ENCODE measurements at regions not wholly inside any gene's neighbourhood (a gene's known extent, or its start where the extent isn't known, plus 50 kb on each side); places are given as distances from the start of the nearest gene placed in this dataset.
"Not testable (repeated sequence)": the region's sequence is repeated elsewhere in the genome, so short reads cannot be mapped to it uniquely, and the experiment has no call there.

DNA sequence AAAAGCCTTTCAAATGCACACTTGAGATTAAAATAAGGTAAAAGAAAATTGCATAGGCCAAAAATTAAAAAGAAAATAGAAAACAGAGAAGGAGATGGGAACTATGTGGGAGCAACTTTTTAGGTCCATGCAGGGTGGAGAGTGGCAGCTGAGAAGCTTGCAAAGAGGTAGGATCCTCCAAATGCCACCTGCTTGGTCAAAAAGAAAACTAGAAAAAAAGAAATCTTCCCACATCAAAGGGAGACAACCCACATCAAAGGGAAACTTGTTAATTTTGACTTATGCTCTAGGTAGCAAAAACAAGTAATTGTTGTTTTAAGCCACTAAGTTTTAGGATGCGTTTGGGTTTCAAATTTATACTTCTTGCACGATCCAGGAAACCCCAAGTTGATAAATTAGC lies 342.9 kb downstream of the IL20RB start:
- no peak for TF ChIP-seq POU2F2 (IDR thresholded peaks at IDR 0.05; ENCODE audit: low read depth, low read length)
- TF ChIP-seq TAF1 (IDR thresholded peaks at IDR 0.05; ENCODE audit: low read depth, low read length) = no peak
- no peak for TF ChIP-seq POLR2A (IDR thresholded peaks at IDR 0.05; ENCODE audit: low read depth, low read length)
- no peak for TF ChIP-seq SPI1 (IDR thresholded peaks at IDR 0.05; ENCODE audit: low read depth, low read length)
- TF ChIP-seq POLR2AphosphoS5 (IDR thresholded peaks at IDR 0.05; ENCODE audit: low read depth, low read length) = no peak
- TF ChIP-seq PAX5 (IDR thresholded peaks at IDR 0.05; ENCODE audit: insufficient read depth, low read length, severe bottlenecking) = no peak
- DNase-seq (ENCODE audit: insufficient read length, low spot score) (no peak), FAIRE-seq (no peak)

DNA sequence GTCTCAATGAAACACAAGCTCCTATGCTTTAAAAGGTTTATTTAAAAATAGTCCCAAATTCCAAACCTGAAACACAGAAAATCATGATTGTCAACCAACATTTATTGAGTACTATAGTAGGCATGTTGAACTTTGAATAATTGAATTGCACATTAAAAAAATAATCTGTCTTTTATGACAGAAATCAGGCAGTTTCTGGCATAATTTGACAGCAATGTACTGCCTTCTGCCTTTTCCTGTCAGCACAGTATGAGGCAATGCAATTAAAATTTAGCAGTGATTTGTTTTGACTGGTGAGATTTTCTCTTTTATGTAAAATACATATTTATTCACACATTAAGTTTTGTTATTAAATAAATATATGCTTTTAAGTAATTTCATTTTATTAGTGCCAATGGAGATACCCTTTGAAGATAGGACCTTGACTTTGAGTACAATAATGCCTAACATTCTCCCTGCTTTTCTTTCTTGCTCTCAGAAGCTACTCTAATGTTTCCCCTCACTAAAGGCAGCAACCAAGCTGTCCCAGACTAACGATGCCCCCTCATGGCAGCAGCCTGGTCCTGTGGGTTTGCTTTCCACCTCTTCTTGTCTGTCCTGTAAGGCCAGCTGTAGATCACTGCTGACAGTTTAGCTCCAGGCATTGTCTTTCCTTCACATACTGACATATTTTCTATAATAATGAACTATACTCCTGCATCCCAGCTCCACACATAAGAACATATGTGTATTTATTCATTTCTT lies 346.7 kb downstream of the IL20RB start:
- TF ChIP-seq SPI1 (IDR thresholded peaks at IDR 0.05; ENCODE audit: low read depth, low read length) = no peak
- FAIRE-seq = no peak
- no peak for DNase-seq (ENCODE audit: insufficient read length, low spot score)

DNA sequence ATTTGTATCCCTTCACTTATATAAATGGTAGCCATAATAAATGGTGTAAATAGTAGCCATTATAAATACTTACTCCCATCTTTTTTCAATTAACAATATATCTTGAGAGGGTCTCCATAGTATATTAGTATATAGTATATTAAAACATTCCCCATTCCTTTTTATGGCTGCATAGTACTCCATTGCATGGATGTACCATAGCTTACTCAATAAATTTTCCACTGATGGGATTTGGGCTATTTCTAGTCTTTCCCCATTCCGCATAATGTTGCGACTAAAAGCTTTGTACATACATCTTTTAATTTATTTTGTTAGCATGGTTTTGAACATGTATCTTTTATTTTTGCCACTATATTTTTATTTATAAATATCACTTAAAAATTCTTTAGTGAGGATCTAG lies 366.3 kb downstream of the IL20RB start:
- no peak for FAIRE-seq
- TF ChIP-seq POLR2AphosphoS5 (IDR thresholded peaks at IDR 0.05; ENCODE audit: low read depth, low read length) (no peak), PAX5 (IDR thresholded peaks at IDR 0.05; ENCODE audit: insufficient read depth, low read length, severe bottlenecking) (no peak), TAF1 (IDR thresholded peaks at IDR 0.05; ENCODE audit: low read depth, low read length) (no peak), SPI1 (IDR thresholded peaks at IDR 0.05; ENCODE audit: low read depth, low read length) (no peak), POU2F2 (IDR thresholded peaks at IDR 0.05; ENCODE audit: low read depth, low read length) (no peak), POLR2A (IDR thresholded peaks at IDR 0.05; ENCODE audit: low read depth, low read length) (no peak)
- no peak for DNase-seq (ENCODE audit: insufficient read length, low spot score)

DNA sequence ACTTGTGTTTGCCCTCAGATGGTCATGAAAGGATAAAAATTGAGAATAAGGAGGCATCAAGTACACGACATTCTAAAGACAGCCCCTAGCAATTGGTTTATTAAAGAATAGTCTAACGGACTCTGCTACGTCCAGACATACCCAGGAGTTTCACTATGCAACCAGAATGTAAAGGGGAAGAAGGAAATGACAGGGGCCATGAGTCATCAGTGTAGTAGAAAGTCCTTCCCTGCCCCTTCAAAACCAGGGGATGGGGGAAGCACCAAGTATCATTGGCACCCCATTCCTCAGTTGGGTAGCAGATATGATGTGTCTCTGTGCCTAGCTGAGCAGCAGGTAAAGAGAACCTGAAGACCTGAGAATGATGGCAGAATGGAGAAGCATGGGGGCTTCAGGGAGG lies 367.4 kb downstream of the IL20RB start:
- TF ChIP-seq POLR2A (IDR thresholded peaks at IDR 0.05; ENCODE audit: low read depth, low read length) (no peak), POU2F2 (IDR thresholded peaks at IDR 0.05; ENCODE audit: low read depth, low read length) (no peak), TAF1 (IDR thresholded peaks at IDR 0.05; ENCODE audit: low read depth, low read length) (no peak), POLR2AphosphoS5 (IDR thresholded peaks at IDR 0.05; ENCODE audit: low read depth, low read length) (no peak), PAX5 (IDR thresholded peaks at IDR 0.05; ENCODE audit: insufficient read depth, low read length, severe bottlenecking) (no peak), SPI1 (IDR thresholded peaks at IDR 0.05; ENCODE audit: low read depth, low read length) (peak; percentile 37; the same call in 1 of the 2 replicates)
- FAIRE-seq (no peak), DNase-seq (ENCODE audit: insufficient read length, low spot score) (no peak)

DNA sequence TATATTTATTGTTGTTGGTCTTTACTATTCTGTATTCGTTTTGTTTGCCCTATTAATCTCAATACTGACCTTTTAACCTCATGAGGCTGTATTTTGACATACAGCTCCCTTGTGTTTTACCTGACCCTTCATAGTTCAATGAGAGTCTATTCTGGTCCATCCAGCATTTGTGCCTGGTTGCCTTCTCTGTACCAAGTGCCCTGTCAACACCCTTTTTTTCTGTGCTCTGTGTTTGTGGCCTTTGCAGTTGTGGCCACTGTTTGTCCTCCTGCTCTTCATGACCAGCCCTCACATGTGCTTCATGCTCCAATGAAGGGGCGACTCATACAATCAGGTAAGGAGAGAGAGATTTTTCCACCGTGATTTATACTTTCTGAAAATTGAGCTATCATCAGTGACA lies 368.2 kb downstream of the IL20RB start:
- DNase-seq (ENCODE audit: insufficient read length, low spot score) = no peak
- FAIRE-seq = no peak
- TF ChIP-seq POLR2AphosphoS5 (IDR thresholded peaks at IDR 0.05; ENCODE audit: low read depth, low read length) (no peak), PAX5 (IDR thresholded peaks at IDR 0.05; ENCODE audit: insufficient read depth, low read length, severe bottlenecking) (no peak), POLR2A (IDR thresholded peaks at IDR 0.05; ENCODE audit: low read depth, low read length) (no peak), SPI1 (IDR thresholded peaks at IDR 0.05; ENCODE audit: low read depth, low read length) (no peak)

DNA sequence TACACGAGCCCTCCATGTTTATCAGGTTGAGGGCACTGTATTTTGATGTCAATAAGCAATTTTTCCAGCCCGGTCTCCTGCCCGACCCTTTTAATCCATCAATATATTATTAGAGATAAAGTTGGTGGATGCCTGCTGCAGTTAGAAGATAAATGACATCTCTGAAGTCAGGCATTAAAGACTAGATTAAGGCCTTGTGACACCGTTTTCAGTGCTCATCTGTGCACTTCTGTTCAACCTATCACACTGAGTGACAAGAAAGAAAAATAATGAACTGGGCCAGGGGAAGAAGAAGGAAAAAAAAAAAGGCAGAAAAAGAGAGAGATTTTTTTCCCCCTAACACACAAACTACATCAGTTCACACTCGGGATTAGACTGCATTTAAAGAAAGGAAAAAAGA lies 371.8 kb downstream of the IL20RB start:
- FAIRE-seq = no peak
- TF ChIP-seq POLR2A (IDR thresholded peaks at IDR 0.05; ENCODE audit: low read depth, low read length) = no peak
- no peak for TF ChIP-seq POLR2AphosphoS5 (IDR thresholded peaks at IDR 0.05; ENCODE audit: low read depth, low read length)
- TF ChIP-seq POU2F2 (IDR thresholded peaks at IDR 0.05; ENCODE audit: low read depth, low read length) = no peak
- TF ChIP-seq TAF1 (IDR thresholded peaks at IDR 0.05; ENCODE audit: low read depth, low read length) = no peak
- TF ChIP-seq SPI1 (IDR thresholded peaks at IDR 0.05; ENCODE audit: low read depth, low read length) = no peak
- no peak for TF ChIP-seq PAX5 (IDR thresholded peaks at IDR 0.05; ENCODE audit: insufficient read depth, low read length, severe bottlenecking)

DNA sequence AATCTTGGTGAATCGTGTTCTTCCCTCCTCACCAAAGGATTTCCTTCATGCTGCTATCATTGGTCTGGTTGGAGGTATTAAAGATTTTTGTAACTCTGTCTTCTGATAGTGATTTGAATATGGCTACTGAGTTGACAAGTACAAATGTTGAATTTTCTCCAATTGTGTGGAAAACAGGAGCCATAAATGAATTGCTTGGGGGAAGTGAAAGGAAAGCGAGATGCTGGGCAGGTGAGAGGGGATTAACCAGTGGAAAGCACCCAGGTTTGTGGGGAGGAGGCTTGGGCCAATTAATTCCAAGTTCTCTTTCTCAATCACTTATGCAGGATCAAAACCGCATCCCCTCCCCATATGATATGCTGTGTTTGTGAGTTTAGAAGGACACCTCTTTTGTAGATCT lies 372.5 kb downstream of the IL20RB start:
- DNase-seq (ENCODE audit: insufficient read length, low spot score) (no peak), FAIRE-seq (no peak)
- no peak for TF ChIP-seq PAX5 (IDR thresholded peaks at IDR 0.05; ENCODE audit: insufficient read depth, low read length, severe bottlenecking)
- TF ChIP-seq POLR2AphosphoS5 (IDR thresholded peaks at IDR 0.05; ENCODE audit: low read depth, low read length) = no peak
- TF ChIP-seq TAF1 (IDR thresholded peaks at IDR 0.05; ENCODE audit: low read depth, low read length) = no peak
- peak; percentile 85 for TF ChIP-seq SPI1 (IDR thresholded peaks at IDR 0.05; ENCODE audit: low read depth, low read length)
- 0 out of 2 replicates have a peak, but pooled peaks have one; percentile 31 for TF ChIP-seq POU2F2 (IDR thresholded peaks at IDR 0.05; ENCODE audit: low read depth, low read length)

More for the DNA sequence above, 371.8 kb downstream of the IL20RB start:
- no peak for DNase-seq (ENCODE audit: insufficient read length, low spot score)

DNA sequence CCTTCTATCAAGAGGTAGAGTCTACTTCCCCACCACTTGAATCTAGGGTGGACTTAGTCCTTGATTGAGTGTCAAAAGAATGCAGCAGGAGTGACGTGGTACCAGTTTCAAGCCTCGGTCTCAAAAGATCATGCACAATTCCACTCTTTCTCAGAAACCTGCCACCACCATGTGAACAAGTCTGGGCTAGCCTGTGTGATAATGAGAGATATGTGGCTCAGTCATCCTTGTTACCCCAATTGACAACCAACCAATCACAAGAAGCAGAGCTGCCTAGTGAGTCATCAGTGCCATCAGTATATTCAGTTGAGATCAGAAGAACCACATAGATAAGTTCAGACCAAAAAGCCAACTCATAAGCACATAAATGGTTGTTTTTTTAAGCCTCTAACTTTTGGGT lies 374.5 kb downstream of the IL20RB start:
- TF ChIP-seq POLR2A (IDR thresholded peaks at IDR 0.05; ENCODE audit: low read depth, low read length) (no peak), PAX5 (IDR thresholded peaks at IDR 0.05; ENCODE audit: insufficient read depth, low read length, severe bottlenecking) (no peak), POLR2AphosphoS5 (IDR thresholded peaks at IDR 0.05; ENCODE audit: low read depth, low read length) (no peak)
- DNase-seq (ENCODE audit: insufficient read length, low spot score) (no peak), FAIRE-seq (no peak)

DNA sequence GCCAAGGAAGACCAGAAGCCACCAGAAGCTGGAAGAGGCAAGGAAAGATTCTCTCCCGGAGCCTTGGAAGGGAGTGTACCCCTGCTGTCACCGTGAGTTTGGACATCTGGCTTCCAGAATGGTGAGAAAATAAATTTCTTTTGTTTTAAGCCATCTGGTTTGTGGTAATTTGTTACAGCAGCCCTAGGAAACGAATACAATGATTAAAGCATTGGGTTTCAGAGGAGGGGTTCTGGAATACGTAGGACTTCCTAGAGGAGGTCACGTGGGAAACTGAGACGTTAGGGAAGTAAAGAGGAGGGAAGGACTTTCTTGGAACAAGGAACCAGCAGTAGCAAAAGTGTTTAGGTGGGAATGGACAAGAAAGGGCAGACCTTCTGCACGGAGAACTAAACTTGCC lies 377.7 kb downstream of the IL20RB start:
- no peak for FAIRE-seq

DNA sequence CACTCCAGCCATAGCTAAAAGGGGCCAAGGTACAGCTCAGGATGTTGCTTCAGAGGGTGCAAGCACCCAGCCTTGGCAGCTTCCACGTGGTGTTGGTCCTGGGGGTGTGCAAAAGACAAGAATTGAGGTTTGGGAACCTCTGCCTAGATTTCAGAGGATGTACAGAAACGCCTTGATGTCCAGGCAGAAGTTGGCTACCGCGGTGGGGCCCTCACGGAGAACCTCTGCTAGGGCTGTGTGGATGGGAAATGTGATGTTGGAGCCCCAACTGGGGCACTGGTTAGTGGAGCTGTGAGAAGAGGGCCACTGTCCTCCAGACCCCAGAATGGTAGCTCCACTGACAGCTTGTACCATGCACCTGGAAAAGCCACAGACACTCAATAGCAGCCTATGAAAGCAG lies 380.6 kb downstream of the IL20RB start:
- DNase-seq (ENCODE audit: insufficient read length, low spot score); FAIRE-seq: not testable (repeated sequence)

More for the DNA sequence above, 377.7 kb downstream of the IL20RB start:
- no peak for TF ChIP-seq POU2F2 (IDR thresholded peaks at IDR 0.05; ENCODE audit: low read depth, low read length)
- no peak for TF ChIP-seq POLR2A (IDR thresholded peaks at IDR 0.05; ENCODE audit: low read depth, low read length)
- no peak for TF ChIP-seq SPI1 (IDR thresholded peaks at IDR 0.05; ENCODE audit: low read depth, low read length)
- no peak for TF ChIP-seq TAF1 (IDR thresholded peaks at IDR 0.05; ENCODE audit: low read depth, low read length)
- no peak for TF ChIP-seq POLR2AphosphoS5 (IDR thresholded peaks at IDR 0.05; ENCODE audit: low read depth, low read length)
- TF ChIP-seq PAX5 (IDR thresholded peaks at IDR 0.05; ENCODE audit: insufficient read depth, low read length, severe bottlenecking) = no peak
- DNase-seq (ENCODE audit: insufficient read length, low spot score) = no peak
